IMR-90 (cell line): ENCODE measurements at regions not wholly inside any gene's neighbourhood (a gene's known extent, or its start where the extent isn't known, plus 50 kb on each side); places are given as distances from the start of the nearest gene placed in this dataset.

Experiments
- TF ChIP-seq, protein P1 (sequence below): conservative IDR thresholded peaks from 2 replicates; pipeline ENCODE4 v1.5.1; 2012; ENCODE audit warnings: mild to moderate bottlenecking, low read depth, low read length, improper control_type of control experiment

- TF ChIP-seq, protein P1, sequence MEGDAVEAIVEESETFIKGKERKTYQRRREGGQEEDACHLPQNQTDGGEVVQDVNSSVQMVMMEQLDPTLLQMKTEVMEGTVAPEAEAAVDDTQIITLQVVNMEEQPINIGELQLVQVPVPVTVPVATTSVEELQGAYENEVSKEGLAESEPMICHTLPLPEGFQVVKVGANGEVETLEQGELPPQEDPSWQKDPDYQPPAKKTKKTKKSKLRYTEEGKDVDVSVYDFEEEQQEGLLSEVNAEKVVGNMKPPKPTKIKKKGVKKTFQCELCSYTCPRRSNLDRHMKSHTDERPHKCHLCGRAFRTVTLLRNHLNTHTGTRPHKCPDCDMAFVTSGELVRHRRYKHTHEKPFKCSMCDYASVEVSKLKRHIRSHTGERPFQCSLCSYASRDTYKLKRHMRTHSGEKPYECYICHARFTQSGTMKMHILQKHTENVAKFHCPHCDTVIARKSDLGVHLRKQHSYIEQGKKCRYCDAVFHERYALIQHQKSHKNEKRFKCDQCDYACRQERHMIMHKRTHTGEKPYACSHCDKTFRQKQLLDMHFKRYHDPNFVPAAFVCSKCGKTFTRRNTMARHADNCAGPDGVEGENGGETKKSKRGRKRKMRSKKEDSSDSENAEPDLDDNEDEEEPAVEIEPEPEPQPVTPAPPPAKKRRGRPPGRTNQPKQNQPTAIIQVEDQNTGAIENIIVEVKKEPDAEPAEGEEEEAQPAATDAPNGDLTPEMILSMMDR: no peak
Observed at GRCh38 chr1:198936371-198937083, 297.7 kb downstream of the PTPRC start (continued).
